NCI-H345 (cell line): ENCODE measurements at regions not wholly inside any gene's neighbourhood (a gene's known extent, or its start where the extent isn't known, plus 50 kb on each side); places are given as distances from the start of the nearest gene placed in this dataset.

Source experiments
- DNase-seq: peaks from one replicate; lab custom pipeline; 2025; lab: John Stamatoyannopoulos, UW

DNA sequence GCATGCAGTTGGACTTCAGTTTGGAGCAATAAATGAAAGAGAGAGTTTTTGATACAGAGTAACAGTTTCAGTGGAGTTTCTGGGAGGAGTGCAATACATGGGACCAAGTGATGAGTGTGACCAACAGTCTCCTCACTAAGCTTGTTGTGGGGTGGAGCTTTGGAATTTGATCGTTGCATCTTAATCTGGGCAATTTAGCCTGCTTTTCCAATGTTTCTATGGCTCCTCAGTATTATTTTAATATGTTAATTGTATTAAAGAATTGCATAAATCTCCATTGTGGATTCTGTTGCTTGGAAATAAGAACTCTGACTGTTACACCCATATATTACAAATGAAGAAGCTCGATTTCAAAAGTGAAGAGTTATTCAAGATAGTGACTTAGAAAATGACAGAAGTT is 446.6 kb upstream of the LRATD1 start:
- no peak for DNase-seq

DNA sequence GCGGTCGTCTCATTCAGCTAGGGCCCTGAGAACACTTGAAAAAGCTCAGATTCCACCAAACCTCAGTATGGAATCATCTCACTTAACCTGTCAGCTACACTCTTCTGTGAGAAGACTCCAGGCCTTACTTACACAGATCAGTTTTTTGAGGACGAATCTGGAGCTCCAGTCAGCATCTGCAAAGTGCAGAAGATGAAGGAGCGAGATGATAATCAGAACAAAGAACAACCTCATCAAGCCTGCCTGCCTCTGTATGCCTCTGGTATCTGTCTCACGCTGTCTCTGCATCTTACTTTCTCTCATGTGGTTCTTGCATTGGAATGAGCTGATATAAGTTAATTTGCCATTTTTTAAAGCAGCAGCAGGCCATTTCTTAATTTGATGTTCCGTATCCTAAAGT is 444.1 kb upstream of the LRATD1 start:
- no peak for DNase-seq

- no peak for DNase-seq
Observed at GRCh38 chr2:14189929-14190328, 442.6 kb upstream of the LRATD1 start.

- DNase-seq = no peak
Observed at GRCh38 chr2:14194233-14194632, 438.3 kb upstream of the LRATD1 start.

DNA sequence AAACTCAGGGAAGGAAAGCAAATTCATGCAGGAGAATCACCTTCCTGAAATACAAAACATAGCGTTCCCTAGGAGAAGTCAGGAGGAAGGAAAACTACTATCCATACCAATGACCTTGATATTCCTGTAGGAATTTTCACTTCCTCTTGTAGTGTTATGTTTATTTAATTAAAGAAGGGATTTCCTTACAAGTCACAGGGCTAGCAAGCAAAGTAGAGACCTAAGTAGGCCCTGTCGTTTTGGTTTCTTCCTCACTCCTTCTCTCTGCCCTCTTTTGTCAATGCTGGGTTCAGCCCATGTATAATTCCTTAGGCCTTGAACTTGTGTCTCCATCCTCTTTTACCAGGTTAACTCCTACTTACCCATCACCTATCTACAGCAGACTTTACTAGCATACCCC is 435.2 kb upstream of the LRATD1 start:
- DNase-seq = no peak

GRCh38 chr2:14199040-14199439 is 433.5 kb upstream of the LRATD1 start:
- no peak for DNase-seq

DNA sequence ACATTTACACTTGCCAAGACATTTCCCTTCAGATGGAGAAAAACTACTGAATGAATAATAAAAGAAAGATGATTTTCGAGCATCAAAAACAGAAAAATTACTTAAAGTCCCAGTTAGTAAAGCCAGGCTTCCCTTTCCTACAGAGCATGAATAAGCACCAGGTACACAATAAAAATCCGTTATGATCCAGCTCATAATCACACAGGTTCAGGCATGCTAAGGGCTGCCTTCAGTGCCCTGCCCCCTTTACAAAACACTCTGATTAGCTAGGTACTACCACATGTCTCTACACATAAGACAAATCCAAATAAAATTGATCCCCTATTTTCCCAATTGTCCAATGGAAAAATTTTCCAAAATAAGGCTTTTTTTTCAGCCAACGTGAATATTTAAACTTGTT is 413.2 kb upstream of the LRATD1 start:
- no peak for DNase-seq

DNA sequence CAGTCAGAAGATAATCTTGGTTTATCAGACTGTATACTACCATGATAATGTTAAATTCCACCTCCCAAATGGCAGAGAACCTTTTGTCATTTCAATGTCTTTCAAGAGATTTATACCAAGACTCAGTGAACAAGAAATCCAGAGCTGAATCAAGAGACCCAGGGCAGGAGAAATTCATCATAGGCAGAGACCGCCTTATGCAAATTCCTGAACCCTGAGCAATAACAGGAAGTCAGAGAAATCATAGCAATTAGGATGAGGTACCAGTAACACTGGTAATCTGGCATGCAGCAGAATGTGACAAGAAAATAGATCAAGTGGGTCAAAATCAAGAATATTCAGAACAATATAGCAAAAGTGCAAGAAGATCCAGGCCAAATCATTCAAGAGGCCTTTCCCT is 412.4 kb upstream of the LRATD1 start:
- no peak for DNase-seq

DNA sequence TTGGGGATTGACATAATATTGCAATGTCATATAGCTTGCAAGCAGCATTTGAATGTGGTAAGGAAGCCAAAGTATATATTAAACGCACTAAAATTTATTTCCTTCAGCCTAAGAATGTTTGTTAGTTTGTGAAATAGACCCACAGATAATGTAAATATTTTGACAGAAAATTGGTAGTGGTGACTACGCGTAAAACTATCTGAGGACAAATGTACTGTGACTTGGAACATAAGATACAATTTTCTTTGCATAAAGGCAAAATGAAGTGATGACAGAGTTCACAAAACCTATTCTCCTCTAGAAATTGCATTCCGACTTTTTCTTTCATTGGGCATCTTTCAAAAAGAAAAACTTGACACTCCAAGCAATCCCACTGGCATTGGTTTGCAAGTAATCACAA is 411.1 kb upstream of the LRATD1 start:
- no peak for DNase-seq

- DNase-seq = no peak
Observed at GRCh38 chr2:14223576-14223975, 408.9 kb upstream of the LRATD1 start.

DNA sequence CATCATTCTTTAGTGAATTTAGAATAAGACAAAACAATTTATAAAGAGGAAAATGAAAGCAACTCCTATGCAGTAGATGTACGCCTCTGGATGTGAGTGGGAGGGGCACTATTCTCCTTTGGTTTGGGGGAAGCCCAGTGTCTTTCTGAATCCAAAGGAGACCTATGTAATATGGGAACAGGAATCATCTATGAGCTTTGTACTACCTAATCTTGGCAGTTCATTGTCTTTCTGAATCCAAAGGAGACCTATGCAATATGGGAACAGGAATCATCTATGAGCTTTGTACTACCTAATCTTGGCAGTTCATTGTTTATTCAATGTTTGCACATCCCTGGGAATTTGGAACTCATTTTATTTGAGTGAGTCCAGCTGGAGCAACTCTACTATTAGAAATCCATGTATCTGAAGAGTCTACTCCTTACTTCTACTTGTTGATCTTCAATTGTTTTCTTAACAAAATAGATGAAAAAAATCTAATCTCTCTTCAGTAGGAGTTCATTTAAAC is 401.1 kb upstream of the LRATD1 start:
- no peak for DNase-seq

GRCh38 chr2:14232217-14232616 is 400.3 kb upstream of the LRATD1 start:
- no peak for DNase-seq

- no peak for DNase-seq
Observed at GRCh38 chr2:14234911-14235310, 397.6 kb upstream of the LRATD1 start.

- DNase-seq = no peak
Observed at GRCh38 chr2:14235667-14236066, 396.9 kb upstream of the LRATD1 start.

- no peak for DNase-seq
Observed at GRCh38 chr2:14237902-14238301, 394.6 kb upstream of the LRATD1 start.

- no peak for DNase-seq
Observed at GRCh38 chr2:14239605-14240004, 392.9 kb upstream of the LRATD1 start.

DNA sequence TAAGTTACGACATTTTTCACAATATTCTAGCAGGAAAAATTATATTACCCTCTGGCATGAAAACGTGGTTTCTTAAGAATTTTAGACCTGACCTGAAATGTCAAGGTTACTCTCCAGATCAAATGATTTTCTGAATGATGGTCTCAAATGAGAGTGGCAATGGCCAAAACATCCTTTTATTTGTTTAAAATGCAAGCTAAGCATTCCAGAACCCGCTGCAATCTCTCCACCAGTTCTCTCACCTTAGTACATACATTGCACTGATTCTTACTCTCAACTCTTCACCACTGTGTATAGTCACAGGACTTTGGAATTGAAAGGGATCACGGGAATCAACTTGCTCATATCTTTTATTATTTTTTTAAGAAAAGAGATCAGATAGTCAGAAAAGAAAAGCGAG is 391.6 kb upstream of the LRATD1 start:
- DNase-seq = no peak

- no peak for DNase-seq
Observed at GRCh38 chr2:14245901-14246300, 386.6 kb upstream of the LRATD1 start.

GRCh38 chr2:14255135-14255820 is 377.2 kb upstream of the LRATD1 start:
- DNase-seq = no peak

- DNase-seq = no peak
Observed at GRCh38 chr2:14256890-14257289, 375.6 kb upstream of the LRATD1 start.

- DNase-seq = no peak
Observed at GRCh38 chr2:14257801-14258507, 374.6 kb upstream of the LRATD1 start.

GRCh38 chr2:14261771-14262170 is 370.7 kb upstream of the LRATD1 start:
- no peak for DNase-seq

GRCh38 chr2:14263053-14263452 is 369.5 kb upstream of the LRATD1 start:
- DNase-seq = no peak
